ENCODE measurements at regions not wholly inside any gene's neighbourhood (a gene's known extent, or its start where the extent isn't known, plus 50 kb on each side); places are given as distances from the start of the nearest gene placed in this dataset.

GRCh38 chr18:41331661-41332060 is 623.4 kb upstream of the PIK3C3 start:
- no peak for TF ChIP-seq ZNF274 (IDR thresholded peaks at IDR 0.05; ENCODE audit: low read depth, low read length)
- no peak for TF ChIP-seq YY1 (IDR thresholded peaks at IDR 0.05; ENCODE audit: insufficient read depth, insufficient read length)
- no peak for TF ChIP-seq SUZ12 (IDR thresholded peaks at IDR 0.05; ENCODE audit: extremely low read depth, insufficient read depth, insufficient read length)

All from NT2/D1 (cell line).